GM21825 (cell line): ENCODE measurements at regions not wholly inside any gene's neighbourhood (a gene's known extent, or its start where the extent isn't known, plus 50 kb on each side); places are given as distances from the start of the nearest gene placed in this dataset.

ENCODE experiments used
- ATAC-seq: cut with Tn5 transposase; IDR thresholded peaks from one replicate; pipeline ENCODE4 v1.9.1; 2021; ENCODE audit warnings: mild to moderate bottlenecking, moderate library complexity; ENCODE audit not compliant: unreplicated experiment

GRCh38 chr3:107082527-107082926, 294.7 kb upstream of the CCDC54 start:
- no peak for ATAC-seq

- no peak for ATAC-seq
Observed at GRCh38 chr3:107085261-107085660, 292.0 kb upstream of the CCDC54 start.

DNA sequence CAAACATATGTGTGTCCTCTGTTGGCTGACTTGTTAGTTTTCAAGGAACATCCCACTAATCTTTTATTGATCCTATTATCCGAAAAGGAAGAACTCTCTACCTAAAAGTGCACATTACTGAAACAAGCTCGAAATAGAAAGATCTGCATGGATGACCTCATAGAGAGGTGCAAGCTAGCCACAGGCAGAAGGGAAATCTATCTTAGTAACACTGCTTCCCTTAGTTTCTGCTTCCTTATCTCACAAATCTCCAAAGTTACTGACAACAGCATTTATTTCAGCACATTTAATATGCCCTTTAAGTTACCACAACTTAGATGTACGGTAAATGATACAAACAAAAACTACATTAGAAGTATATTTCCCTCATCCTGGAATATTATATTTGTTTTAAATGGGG, 285.1 kb upstream of the CCDC54 start:
- no peak for ATAC-seq

DNA sequence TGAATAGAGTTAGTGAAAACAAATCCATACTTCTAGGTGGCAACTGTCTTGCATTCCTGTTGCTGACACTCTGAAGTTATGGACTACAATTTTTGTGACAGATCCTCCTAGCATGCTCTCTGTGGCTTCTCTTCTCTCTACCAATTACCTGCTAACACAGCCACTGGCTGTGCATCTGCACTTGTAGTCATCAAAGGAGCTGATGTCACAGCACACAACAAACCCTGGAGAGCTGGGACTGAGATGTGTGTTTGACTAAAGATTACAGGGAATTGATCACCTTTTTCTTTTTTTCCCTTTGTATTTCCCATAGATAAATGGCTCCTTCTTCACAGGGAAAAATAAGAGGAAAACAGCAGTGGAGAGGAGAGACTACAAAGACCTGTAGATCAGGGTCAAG, 278.4 kb upstream of the CCDC54 start:
- no peak for ATAC-seq

DNA sequence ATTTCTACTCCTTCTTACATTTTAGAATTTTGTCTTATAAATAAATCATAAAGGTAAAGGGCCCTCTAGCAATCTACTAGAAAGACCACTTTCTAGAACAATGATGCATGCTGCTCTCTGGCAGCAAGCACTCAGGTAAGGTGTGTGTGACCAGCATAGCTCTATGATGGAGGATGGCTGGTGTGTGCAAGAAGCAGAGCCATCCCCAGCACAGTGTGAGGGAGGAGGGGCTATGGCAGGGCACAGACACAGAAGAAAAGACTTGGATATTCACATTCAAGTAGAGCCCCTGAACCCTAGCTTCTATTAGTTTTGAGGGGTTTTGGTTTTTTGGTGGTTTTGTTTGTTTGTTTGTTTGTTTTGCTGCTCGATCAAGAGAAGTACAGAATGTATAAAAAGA, 277.1 kb upstream of the CCDC54 start:
- ATAC-seq = no peak

DNA sequence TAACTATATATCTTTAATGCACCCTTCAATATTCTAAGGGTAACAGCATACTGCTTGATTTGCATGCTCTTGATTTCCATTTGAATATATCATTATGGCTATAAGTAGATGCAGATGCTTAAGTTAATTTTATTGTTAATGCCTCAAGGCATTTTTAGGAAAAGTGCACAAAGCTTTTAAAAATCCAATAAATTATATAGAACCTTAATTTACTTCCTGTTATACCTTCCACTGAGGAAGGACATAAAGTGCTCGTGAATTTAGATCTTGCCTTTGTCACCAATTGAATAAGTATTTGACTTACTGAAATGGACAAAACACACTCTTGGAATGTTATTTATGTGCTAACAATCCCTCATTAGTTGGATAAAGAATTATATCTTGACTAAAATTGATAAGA, 276.7 kb upstream of the CCDC54 start:
- no peak for ATAC-seq

GRCh38 chr3:107103786-107104185, 273.5 kb upstream of the CCDC54 start:
- ATAC-seq = no peak

DNA sequence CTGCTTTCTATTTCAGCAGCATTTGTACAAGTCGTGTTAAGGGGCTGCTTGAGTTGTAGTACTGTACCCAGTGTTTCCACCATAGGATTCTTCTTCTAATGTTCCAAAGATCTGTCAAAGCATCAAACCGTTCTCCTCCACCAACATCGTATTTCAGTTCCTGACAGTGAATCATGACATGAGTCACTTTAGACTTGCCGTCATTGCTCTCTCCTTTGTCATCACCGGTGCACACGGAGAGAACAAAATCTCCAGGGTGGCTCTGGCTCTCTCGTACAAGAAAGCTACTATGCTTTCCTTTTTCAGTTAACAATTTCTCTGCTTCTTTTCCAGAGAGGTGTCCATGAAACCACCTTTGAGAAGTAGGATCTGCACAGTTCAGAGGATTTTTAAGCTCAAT, 270.9 kb upstream of the CCDC54 start:
- ATAC-seq = no peak

DNA sequence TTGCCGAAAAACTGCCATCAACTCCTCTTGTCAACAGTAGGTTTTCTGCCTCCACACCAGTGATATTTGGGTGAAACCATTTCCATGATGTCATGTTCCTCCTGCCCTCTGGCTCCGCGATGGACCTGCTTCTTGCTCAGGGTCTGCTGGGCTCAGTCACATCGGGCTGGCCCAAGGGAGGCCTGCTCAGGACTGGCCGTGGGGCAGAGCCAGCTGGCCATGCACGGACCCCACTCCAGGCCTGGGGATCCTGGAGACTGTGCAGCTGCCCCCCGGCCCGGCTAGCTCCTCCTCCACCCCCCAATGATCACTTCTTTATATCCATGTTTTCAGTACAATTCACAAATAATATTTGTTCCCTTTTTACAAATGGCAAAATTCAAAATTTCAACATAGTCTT, 270.3 kb upstream of the CCDC54 start:
- no peak for ATAC-seq

DNA sequence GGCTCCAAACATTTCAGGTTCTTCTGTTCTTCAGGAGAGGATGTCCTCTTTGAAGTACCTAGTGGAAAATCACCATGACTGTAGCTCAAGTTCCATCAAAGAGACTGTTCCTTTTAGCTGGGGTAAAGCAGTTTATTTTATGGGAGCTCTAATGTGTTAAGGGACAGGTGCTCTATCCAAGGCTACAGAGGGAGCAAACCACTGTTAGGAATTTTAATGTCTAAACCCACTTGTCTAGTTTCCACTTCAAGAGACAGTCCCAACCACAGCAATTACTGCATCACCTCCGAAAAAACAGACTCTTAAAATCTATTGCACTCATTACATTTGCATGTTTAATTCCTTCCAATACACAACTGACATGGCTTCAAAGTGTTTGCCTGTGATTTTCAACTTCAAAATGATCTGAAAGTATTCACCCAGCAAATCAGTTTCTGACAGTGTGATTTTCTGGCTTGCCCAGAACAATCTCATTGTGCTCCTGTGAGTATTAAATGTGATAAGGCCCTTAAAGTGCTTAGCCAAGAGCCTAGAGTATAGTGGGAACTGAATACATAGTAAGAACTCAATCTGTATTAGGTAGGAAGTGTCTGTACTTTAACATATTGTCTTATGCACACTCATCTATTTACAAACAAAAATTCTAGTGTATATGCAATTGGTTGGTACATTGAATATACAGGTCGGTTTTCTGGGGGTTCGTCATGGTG, 266.5 kb upstream of the CCDC54 start:
- ATAC-seq = no peak

DNA sequence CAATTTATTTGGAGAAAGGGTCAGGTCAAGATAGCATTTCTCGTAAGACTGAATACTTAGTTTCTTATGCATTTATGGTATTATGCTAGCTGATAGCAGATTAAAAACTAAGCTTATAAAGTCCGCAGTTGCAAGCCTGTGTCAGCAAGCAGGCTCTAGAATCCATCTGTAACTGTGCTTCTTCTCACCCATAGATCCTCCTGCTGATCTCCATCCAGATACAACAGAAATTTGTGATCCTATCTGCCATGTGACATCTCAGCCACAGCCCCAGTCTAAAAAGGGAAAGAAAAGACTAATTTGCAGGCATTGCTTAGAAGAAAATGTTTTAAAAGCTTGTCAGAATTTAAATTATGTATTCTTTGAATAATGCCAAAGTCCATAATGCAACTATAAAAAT, 265.4 kb upstream of the CCDC54 start:
- no peak for ATAC-seq

- ATAC-seq = no peak
Observed at GRCh38 chr3:107112356-107112755, 264.9 kb upstream of the CCDC54 start.

- ATAC-seq = no peak
Observed at GRCh38 chr3:107116251-107116650, 261.0 kb upstream of the CCDC54 start.

- ATAC-seq = no peak
Observed at GRCh38 chr3:107117156-107117555, 260.1 kb upstream of the CCDC54 start.

GRCh38 chr3:107117922-107118536, 259.2 kb upstream of the CCDC54 start:
- no peak for ATAC-seq

- no peak for ATAC-seq
Observed at GRCh38 chr3:107124885-107125284, 252.4 kb upstream of the CCDC54 start.

GRCh38 chr3:107128946-107129345, 248.3 kb upstream of the CCDC54 start:
- no peak for ATAC-seq

DNA sequence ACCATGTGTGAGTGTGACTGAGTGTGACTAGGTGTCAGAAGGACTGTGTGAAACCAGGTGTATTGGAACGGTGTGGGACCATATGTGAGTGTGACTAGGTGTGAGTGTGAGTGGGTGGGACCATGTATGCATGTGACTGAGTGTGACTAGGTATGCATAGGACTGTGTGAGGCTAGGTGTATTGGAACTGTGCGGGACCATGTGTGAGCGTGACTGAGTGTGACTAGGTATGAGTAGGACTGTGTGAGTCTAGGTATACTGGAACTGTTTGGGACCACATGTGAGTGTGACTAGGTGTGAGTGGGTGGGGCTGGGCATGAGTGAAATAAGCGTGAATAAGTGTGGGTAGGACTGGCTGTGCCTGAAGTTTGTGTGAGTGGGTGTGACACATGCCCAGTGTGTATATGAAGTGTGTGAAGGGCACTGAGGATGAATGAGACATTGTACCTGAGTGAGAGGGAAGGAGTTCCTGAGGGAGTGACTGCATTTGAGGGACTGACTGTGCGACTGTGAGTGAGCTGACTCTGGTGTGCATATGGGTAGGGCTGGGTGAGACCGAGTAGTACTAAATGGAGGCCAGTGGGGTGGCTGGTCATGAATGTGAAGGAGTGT, 247.0 kb upstream of the CCDC54 start:
- ATAC-seq = no peak

DNA sequence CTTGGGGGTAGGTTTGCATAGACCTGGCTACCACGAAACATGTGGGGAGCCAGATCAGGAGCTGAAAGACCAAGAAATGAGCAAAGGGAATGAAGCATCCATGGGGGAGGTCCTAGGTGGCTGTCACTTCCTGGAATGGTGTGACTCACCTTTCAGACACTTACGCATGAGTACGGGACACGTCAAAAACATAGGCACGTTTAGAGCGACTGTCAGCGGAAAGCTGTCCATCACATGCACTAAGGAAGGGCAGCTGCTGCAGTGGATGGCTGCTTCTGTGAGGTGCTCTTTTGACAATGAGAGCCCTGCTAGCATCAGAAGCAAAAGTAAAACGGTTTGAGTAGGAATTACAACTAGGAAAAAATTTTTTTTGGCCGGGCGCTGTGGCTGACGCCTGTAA, 244.6 kb upstream of the CCDC54 start:
- ATAC-seq = no peak

DNA sequence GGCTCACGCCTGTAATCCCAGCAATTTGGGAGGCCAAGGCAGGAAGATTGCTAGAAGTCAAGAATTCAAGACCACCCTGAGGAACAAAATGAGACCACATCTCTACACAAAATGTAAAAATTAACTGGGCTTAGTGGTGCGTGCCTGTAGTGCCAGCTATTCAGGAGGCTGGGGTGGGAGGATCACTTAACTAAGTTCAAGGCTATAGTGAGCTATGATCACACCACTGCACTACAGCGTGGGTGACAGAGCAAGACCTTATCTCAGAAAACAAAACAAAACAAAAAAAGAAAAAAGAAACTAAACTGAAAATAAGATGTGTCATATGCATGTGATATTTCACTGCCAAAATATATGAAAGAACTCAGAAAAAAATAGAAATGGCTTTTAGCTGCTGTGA, 243.3 kb upstream of the CCDC54 start:
- no peak for ATAC-seq

DNA sequence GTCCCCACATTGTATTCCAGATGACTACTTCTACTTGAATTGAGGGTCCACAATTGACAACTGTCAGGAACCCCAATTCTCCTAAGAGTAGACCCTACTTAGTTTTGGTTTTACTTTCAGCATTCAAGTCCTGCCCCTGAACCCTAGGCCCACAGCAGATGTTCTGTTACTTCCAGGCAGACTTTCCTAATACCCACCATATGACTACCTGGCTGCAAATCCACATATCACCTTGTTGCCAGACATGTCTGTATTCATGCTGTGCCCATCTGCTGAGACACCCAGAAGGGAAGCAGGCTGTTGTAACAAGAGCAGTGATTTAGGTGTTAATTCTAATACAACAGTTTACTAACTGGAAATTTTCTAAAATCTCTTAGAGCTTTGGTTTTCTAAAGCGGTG, 235.1 kb upstream of the CCDC54 start:
- no peak for ATAC-seq

DNA sequence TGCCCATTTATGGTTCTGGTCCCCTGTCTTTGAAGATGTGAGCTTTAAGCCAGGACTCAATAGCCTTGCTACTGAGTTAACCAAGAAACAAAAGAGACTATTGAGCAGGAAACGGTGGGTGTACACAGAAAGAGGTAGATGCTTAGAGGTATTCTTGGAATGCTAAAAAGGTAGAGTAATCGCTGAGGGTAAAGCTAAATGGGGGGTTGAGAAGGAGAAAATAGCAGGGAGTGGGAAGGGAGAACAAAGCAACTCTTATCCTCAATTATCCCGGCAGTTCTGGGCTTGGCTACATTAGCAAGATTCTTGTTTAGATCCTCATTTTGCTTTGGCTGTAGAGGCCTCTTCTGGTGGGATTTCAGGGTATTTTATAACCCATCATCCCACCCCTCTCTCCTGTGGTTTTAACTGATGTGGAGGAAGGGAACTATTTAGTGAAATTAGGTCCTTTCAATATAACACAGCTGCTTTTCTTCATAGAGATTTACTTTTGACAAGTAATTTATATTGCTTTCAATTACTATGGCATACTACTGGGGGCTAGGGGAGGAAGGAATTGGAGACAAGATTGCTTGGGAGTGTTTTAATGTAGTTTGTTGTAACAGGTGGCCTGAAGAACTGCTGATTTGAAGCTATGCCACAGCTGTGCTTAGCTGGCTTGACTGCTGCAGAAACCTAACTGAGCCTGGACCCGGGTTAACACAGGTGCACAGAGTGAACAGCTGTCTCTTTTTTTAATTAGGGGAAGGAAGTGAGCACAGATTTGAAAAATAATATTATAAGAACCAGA, 234.3 kb upstream of the CCDC54 start:
- ATAC-seq = no peak
